ENCODE measurements at regions not wholly inside any gene's neighbourhood (a gene's known extent, or its start where the extent isn't known, plus 50 kb on each side); places are given as distances from the start of the nearest gene placed in this dataset.

DNA sequence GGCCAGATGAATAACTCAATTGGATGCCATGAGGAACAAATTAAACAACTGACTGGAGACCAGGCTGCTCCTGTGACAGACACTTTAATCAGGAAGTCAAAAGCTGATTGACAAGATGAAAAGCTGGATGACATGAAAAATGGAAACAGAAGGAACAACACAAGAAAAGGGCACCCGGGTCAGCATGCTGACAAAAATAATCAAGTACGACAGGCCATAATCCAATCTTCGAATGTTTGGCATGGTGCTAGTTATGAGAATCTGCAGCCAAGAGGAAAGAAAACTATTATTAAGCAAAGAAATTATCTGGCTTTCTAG, 544.7 kb downstream of the ETNK1 start:
- TF ChIP-seq, protein P1, sequence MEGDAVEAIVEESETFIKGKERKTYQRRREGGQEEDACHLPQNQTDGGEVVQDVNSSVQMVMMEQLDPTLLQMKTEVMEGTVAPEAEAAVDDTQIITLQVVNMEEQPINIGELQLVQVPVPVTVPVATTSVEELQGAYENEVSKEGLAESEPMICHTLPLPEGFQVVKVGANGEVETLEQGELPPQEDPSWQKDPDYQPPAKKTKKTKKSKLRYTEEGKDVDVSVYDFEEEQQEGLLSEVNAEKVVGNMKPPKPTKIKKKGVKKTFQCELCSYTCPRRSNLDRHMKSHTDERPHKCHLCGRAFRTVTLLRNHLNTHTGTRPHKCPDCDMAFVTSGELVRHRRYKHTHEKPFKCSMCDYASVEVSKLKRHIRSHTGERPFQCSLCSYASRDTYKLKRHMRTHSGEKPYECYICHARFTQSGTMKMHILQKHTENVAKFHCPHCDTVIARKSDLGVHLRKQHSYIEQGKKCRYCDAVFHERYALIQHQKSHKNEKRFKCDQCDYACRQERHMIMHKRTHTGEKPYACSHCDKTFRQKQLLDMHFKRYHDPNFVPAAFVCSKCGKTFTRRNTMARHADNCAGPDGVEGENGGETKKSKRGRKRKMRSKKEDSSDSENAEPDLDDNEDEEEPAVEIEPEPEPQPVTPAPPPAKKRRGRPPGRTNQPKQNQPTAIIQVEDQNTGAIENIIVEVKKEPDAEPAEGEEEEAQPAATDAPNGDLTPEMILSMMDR (optimal IDR thresholded peaks at IDR 0.05 in 1 of 3, IDR thresholded peaks at IDR 0.05 in 1 of 3, conservative IDR thresholded peaks at IDR 0.05 in 1 of 3; ENCODE audit: extremely low read depth in 1 of 3, insufficient read depth in 2 of 3, low read length in 3 of 3) = no peak
- no peak for TF ChIP-seq EZH2 (IDR thresholded peaks at IDR 0.05; ENCODE audit: low read length)

Measured in keratinocyte (primary cell).